ENCODE measurements at regions not wholly inside any gene's neighbourhood (a gene's known extent, or its start where the extent isn't known, plus 50 kb on each side); places are given as distances from the start of the nearest gene placed in this dataset.
"Not testable (repeated sequence)": the region's sequence is repeated elsewhere in the genome, so short reads cannot be mapped to it uniquely, and the experiment has no call there.

DNA sequence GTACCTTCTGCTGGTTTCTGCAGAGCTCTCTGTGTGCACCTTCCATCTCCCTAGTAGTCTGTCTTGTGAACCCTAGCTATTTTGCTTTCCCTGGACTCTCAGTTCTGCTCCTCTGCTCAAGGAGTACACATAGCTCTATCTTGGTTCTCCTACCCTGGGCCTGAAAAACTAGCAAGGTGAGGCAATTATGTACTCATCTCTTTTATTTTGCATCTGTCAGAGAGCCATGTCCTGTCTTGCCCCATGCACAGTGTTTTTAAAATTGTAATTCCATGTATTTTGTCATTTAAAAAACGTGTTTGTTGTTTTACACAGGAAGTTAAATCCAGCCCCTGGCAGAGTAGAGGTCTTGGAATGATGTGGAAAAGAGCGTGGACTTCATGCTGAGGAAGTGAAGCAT, 684.9 kb upstream of the CPEB2 start:
- DNase-seq (ENCODE audit: low spot score): no peak

DNA sequence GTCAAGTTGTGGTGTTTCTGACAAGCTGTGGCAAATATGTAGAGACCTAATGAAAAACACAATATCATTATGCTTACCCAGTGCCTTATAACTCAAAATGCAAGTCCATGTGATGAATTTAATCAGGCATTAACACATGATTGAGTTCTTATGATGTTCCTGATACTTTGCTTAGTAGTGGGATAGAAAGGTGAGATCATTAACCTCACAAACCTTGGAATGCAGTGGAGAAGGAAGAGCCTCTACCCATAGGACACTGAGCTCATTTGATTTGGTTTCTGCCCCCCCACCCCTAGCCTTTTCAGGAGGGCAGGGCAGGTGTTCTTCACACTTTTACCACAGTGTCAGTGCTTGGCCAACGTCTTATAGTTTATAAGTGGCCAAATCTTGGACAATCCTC, 683.6 kb upstream of the CPEB2 start:
- DNase-seq (ENCODE audit: low spot score): no peak

- DNase-seq (ENCODE audit: low spot score): no peak
Observed at GRCh38 chr4:14321723-14322122, 680.6 kb upstream of the CPEB2 start.

DNA sequence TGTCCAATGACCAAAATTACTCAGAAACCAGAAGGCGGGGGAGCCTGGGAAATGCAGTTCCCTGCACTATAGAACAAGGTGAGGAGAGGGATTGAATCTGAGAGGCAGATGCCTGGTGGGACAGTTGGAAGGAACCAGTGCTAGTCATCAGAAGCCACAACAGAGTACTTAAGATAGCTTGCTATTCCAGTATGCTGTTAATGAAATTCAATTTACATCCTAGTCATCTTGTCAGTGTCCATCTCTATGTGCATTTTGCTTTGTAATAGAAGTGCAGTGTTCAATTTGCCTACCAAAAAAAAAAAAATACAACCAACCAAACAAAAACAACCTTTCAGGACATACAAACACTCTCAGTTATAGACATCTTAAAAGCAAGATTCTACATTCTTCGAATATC, 679.1 kb upstream of the CPEB2 start:
- DNase-seq (ENCODE audit: low spot score): no peak

GRCh38 chr4:14329228-14329627, 673.1 kb upstream of the CPEB2 start:
- no peak for DNase-seq (ENCODE audit: low spot score)

DNA sequence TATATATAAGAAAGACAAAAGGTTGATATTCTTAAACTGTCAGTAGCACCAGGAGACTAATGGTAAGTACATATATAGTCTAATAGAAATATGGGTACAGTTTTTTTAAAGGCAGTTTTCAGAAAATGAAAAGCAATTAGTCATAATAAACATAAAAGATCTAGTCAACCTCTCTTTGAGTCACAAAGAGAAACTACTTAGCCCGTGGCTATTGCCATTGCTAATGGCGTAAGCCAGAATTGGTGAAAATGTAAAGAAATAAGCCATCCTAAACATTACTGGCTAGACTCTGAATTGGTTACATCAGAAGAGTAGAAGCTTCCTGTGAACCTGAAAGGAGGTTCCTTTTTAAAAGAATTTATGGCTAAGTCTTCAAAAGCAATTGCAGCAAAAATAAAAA, 668.7 kb upstream of the CPEB2 start:
- DNase-seq (ENCODE audit: low spot score): no peak

- no peak for DNase-seq (ENCODE audit: low spot score)
Observed at GRCh38 chr4:14334166-14334565, 668.1 kb upstream of the CPEB2 start.

- DNase-seq (ENCODE audit: low spot score): no peak
Observed at GRCh38 chr4:14335872-14336271, 666.4 kb upstream of the CPEB2 start.

- no peak for DNase-seq (ENCODE audit: low spot score)
Observed at GRCh38 chr4:14336656-14337055, 665.6 kb upstream of the CPEB2 start.

DNA sequence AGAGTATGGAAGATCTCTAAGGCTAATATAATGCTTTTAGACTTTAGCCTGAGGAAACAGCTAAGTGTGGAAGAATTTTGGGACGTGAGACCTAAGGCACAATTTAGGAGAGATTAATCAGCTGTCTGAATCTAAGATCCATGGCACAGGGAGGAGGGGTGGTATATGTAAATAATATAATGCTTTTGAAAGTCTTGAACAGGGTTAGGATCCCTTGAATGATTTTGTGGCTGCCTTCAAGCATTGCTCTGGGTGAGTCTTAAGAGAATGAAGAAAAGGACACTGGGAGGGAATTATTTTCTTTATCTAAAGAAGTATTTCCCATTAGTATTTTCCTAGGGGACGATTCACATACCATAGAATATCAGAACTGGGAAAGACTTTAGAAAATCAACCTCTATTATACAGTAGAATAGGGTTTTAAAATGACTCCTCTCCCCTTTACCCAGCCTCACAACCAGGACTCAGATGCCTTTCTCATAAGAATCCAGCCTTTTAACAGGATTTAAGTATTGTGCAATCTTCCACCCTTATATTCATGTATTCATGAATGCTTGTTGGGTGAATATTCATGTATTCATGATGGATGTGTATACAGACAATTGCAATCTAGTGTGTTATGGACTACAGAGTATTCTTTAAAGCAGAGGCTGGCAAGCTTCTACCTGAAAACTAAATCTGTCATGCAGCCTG, 664.2 kb upstream of the CPEB2 start:
- no peak for DNase-seq (ENCODE audit: low spot score)

DNA sequence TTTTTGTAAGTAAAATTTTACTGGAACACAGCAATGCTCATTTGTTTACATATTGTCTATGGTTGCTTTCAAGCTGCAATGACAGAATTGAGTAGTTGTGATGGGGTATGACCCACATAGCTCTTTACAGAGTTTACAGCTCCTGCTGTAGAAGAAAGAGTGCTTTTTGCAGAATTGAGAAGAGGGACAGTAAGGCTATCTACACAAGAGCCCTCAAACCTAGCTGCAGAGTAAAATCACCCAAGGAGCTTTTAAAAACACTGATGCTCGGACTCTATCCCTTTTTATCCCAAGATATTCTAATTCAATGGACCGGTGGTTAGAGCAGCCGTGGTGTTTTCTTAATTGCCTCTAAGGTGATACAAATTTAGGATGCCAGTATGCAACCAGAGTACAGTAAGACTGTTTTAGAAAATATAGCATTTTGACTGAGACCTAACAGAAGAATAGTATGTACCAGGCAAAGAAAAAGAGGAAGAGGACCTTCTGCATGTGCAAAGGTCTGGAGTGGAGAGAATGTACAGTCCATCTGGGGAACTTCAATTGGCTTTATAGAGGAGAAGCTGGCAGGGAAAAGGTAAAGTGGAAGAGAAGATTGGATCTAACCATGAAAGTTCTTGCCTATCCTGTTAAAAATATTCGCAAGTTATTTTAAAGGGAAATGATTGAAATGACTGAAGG, 663.6 kb upstream of the CPEB2 start:
- DNase-seq (ENCODE audit: low spot score): no peak

- no peak for DNase-seq (ENCODE audit: low spot score)
Observed at GRCh38 chr4:14339715-14340114, 662.6 kb upstream of the CPEB2 start.

GRCh38 chr4:14340321-14340720, 662.0 kb upstream of the CPEB2 start:
- no peak for DNase-seq (ENCODE audit: low spot score)

DNA sequence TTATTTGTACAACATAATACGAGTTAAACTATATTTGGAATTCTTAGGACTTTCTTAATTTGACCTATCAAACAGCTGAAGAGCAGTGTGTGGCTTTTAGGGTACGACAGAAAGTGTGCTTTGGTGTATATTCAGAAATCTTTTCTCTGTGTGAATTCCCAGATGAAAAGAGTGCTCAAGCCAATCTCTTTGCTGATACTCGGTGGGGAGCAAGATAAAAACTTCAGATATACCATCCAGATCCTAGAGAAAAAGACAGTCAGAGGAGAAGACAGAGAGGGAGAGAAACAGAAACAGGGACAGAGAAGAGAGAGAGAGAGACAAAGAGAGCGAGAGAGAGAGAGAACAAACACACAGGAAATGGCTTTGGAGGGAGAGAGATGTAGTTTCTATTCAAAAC, 658.3 kb upstream of the CPEB2 start:
- no peak for DNase-seq (ENCODE audit: low spot score)

GRCh38 chr4:14345356-14345775, 656.9 kb upstream of the CPEB2 start:
- no peak for DNase-seq (ENCODE audit: low spot score)

DNA sequence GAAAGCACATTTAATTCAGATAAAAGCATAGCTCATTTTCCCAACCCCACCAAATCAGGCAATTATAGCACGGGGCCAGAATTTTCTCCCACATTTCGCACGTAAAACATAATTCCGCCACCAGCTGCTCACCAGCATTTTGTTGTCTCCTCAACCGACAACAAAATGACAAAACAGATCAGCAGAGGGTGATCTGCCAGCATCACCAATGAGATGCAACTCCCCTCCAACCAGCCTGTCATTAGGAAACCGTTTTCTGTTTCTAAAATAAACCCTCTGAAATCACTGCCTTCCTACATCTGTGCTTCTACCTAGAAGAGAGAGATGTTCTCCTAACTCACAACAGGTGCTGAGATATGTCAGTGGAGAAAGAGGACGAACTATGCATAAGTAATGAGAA, 654.8 kb upstream of the CPEB2 start:
- DNase-seq (ENCODE audit: low spot score): no peak

- DNase-seq (ENCODE audit: low spot score): no peak
Observed at GRCh38 chr4:14348506-14348905, 653.8 kb upstream of the CPEB2 start.

- DNase-seq (ENCODE audit: low spot score): not testable (repeated sequence)
Observed at GRCh38 chr4:14358544-14359160, 643.6 kb upstream of the CPEB2 start.

- no peak for DNase-seq (ENCODE audit: low spot score)
Observed at GRCh38 chr4:14359991-14360390, 642.3 kb upstream of the CPEB2 start.

GRCh38 chr4:14361084-14361483, 641.2 kb upstream of the CPEB2 start:
- DNase-seq (ENCODE audit: low spot score): peak; percentile 57

- DNase-seq (ENCODE audit: low spot score): no peak
Observed at GRCh38 chr4:14362385-14362784, 639.9 kb upstream of the CPEB2 start.

DNA sequence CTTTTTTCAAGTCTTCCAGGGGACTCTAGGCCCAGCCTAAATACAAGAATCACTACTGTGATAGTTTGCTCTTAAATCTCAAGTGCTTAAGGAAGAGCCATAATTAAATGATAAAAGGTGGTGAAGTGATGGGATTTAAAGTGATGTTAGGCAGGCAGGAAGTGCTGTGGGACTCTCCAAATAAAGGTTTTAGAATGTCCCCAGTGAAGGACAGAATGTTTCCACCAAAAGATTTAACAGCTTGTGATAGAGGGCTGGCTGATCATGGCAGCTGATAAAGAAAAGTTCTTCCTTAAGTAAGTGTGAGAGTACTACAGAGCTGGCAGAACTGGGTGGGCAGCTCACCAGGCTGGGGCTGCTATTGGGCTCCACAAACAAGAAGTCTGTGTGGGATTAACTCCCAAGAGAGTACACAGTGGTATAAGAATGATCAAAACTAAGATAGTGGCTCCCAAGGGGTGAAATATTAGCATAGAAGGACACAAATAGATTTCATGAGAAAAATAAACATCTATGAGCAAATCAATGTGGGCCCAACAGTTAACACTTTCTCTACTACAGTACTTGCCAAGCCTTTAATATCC, 637.2 kb upstream of the CPEB2 start:
- no peak for DNase-seq (ENCODE audit: low spot score)

DNA sequence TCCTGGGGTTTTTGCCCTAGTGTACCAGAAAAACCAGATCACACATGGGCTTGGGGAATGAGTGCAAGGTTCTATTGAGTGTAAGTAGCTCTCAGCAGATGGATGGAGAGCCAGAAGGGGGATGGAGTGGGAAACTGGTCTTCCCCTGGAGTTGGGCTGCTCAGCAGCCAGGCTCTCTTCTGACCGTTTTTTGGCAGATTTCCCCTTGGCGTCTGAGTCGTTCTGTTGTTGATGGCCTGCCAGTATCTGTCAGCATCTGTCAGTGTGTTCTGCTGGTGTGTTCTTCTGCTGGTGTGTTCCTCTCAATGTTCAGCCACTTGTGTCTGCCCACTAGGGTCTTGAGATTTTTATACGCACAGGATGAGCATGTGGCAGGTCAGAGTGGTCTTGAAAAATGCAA, 633.9 kb upstream of the CPEB2 start:
- DNase-seq (ENCODE audit: low spot score): no peak

All from hematopoietic multipotent progenitor cell treated with erythropoietin and hydrocortisone succinate and interleukin-3 and kit ligand, for 17 days (in vitro differentiated cells).